ENCODE measurements at regions not wholly inside any gene's neighbourhood (a gene's known extent, or its start where the extent isn't known, plus 50 kb on each side); places are given as distances from the start of the nearest gene placed in this dataset.

DNA sequence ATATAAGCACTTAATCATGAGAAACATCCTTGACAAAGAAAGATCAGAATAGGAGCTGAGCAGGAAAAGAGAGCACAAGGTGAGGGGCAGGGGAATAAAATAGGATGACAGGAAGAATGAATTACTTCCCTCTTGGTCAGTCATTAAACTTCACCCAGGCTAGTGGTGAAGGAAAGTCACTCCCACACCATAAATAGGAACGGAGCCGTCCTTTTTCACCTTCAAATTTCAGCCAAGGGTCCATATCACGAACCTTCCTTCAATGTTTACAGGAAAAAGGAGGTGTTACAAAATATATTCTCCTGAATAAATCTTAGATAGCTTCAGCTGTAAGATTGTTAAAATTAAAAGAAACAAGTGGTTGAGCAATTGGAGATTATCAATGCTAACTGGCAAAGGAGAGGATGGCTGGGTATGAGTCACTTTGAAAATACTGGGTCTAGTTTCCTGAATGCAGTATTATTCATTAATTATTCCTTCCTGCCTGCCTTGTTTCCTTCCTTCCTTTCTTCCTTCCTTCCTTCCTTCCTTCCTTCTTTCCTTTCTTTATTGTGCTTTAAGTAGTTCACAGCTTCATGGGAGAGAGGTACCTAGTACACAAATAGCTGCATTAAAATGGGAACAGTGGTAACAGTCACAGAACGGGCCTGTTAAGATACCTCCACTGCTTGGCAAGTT lies 292.3 kb upstream of the ID2 start:
- H3K27ac ChIP-seq, result peak overlapping the region in 2 of 4 donors; percentile 28 to 45
- no peaks in the 10 kb centered on the region for H3K9me3 ChIP-seq
- no peak for TF ChIP-seq POLR2A (IDR thresholded peaks at IDR 0.05)
- TF ChIP-seq, protein P1, sequence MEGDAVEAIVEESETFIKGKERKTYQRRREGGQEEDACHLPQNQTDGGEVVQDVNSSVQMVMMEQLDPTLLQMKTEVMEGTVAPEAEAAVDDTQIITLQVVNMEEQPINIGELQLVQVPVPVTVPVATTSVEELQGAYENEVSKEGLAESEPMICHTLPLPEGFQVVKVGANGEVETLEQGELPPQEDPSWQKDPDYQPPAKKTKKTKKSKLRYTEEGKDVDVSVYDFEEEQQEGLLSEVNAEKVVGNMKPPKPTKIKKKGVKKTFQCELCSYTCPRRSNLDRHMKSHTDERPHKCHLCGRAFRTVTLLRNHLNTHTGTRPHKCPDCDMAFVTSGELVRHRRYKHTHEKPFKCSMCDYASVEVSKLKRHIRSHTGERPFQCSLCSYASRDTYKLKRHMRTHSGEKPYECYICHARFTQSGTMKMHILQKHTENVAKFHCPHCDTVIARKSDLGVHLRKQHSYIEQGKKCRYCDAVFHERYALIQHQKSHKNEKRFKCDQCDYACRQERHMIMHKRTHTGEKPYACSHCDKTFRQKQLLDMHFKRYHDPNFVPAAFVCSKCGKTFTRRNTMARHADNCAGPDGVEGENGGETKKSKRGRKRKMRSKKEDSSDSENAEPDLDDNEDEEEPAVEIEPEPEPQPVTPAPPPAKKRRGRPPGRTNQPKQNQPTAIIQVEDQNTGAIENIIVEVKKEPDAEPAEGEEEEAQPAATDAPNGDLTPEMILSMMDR (IDR thresholded peaks at IDR 0.05), result no peak
- TF ChIP-seq EP300 (IDR thresholded peaks at IDR 0.05; ENCODE audit: low read depth), result no peak
- no peak for TF ChIP-seq POLR2AphosphoS5 (IDR thresholded peaks at IDR 0.05)
- H3K4me1 ChIP-seq, result peaks cover 0 to 14% (median 7%) of the 10 kb centered on the region in 4 donors
- H3K27me3 ChIP-seq, result no peaks in the 10 kb centered on the region
- H3K36me3 ChIP-seq, result no peaks in the 10 kb centered on the region
- DNase-seq, result no peak
- in situ Hi-C loops (cut with MboI; ENCODE audit: low pct_ligation_motif_present in 1 of 4, low pct_unique_long_range_greater_than_20kb in 1 of 4, low sequenced_read_pairs in 3 of 4), result no loop called here
- H3K4me3 ChIP-seq, result no peak overlapping the region
- 47 to 68% methylated on average over 3 to 4 of the region's 4 CpGs for WGBS, 2 donors (ENCODE audit: low coverage in 1 of 2)
- intact Hi-C loops (cut with DNase I; ENCODE audit: low total_unique reads), result loop anchor here (2.0 kb wide), 1 partner anchor 143 kb away; no protein-coding TSS in a partner anchor

DNA sequence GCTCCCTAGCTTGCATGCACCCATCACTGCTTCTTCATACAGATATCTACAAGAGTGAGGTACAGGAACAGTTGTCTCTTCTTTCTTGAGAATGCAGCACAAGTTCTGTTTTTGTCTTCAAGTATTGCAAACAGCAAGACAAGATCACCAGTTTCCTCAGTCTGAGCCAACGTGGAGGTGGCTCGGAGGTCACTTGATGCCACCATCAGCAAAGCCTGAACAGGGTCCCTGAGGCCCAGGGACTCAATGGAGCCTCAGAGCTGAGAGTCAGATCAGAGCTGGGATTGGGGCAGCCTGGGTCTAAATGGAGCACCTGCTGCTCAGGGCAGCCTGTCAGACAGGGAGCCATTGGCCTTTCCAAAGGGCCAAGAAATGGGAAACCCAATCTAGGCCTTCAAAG lies 290.7 kb upstream of the ID2 start:
- in situ Hi-C loops (cut with MboI; ENCODE audit: low pct_ligation_motif_present in 1 of 4, low pct_unique_long_range_greater_than_20kb in 1 of 4, low sequenced_read_pairs in 3 of 4) (no loop called here), intact Hi-C loops (cut with DNase I; ENCODE audit: low total_unique reads) (loop anchor here (2.0 kb wide), 1 partner anchor 144 kb away; no protein-coding TSS in a partner anchor)
- no peak for TF ChIP-seq POLR2A (IDR thresholded peaks at IDR 0.05)
- Histone ChIP-seq H3K4me3 (no peak overlapping the region), H3K4me1 (peaks cover 0 to 14% (median 7%) of the 10 kb centered on the region in 4 donors), H3K27me3 (no peaks in the 10 kb centered on the region), H3K9me3 (no peaks in the 10 kb centered on the region), H3K36me3 (no peaks in the 10 kb centered on the region), H3K27ac (no peak overlapping the region)
- 89% methylated on average over 2 of the region's 2 CpGs; no CpG with 5 or more reads in 1 of the 2 donors for WGBS, 2 donors (ENCODE audit: low coverage in 1 of 2)
- DNase-seq, result no peak

DNA sequence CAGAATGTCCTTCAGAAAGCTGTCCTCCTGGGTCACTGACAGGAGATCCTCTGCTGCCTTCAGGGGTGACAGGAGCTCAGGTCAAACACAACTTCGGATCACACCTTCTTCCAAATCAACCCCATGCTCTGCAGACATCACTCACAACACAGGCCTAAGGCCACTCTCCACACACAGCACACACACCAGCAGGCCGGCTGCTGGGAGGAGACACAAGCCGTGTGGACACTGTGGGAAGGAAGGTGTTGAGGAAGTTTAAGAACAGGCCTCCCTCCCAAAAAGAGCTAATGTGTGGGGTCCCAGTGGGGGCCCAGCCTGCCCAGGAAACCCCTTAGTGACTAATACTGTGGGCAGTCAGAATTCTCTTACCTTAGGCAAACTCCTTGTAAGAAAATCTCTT lies 290.3 kb upstream of the ID2 start:
- no peak overlapping the region for H3K27ac ChIP-seq
- no peaks in the 10 kb centered on the region for H3K9me3 ChIP-seq
- intact Hi-C loops (cut with DNase I; ENCODE audit: low total_unique reads), result loop anchor here (2.0 kb wide), 1 partner anchor 145 kb away; no protein-coding TSS in a partner anchor
- TF ChIP-seq, protein P1 (IDR thresholded peaks at IDR 0.05), result no peak
- TF ChIP-seq EP300 (IDR thresholded peaks at IDR 0.05; ENCODE audit: low read depth) (no peak), POLR2A (IDR thresholded peaks at IDR 0.05) (no peak), POLR2AphosphoS5 (IDR thresholded peaks at IDR 0.05) (no peak)
- H3K36me3 ChIP-seq, result no peaks in the 10 kb centered on the region
- DNase-seq, result no peak
- H3K4me3 ChIP-seq, result no peak overlapping the region
- peaks cover 0 to 14% (median 7%) of the 10 kb centered on the region in 4 donors for H3K4me1 ChIP-seq
- WGBS, 2 donors (ENCODE audit: low coverage in 1 of 2), result 100% methylated on average over 3 of the region's 3 CpGs; no CpG with 5 or more reads in 1 of the 2 donors
- in situ Hi-C loops (cut with MboI; ENCODE audit: low pct_ligation_motif_present in 1 of 4, low pct_unique_long_range_greater_than_20kb in 1 of 4, low sequenced_read_pairs in 3 of 4), result no loop called here
- no peaks in the 10 kb centered on the region for H3K27me3 ChIP-seq

DNA sequence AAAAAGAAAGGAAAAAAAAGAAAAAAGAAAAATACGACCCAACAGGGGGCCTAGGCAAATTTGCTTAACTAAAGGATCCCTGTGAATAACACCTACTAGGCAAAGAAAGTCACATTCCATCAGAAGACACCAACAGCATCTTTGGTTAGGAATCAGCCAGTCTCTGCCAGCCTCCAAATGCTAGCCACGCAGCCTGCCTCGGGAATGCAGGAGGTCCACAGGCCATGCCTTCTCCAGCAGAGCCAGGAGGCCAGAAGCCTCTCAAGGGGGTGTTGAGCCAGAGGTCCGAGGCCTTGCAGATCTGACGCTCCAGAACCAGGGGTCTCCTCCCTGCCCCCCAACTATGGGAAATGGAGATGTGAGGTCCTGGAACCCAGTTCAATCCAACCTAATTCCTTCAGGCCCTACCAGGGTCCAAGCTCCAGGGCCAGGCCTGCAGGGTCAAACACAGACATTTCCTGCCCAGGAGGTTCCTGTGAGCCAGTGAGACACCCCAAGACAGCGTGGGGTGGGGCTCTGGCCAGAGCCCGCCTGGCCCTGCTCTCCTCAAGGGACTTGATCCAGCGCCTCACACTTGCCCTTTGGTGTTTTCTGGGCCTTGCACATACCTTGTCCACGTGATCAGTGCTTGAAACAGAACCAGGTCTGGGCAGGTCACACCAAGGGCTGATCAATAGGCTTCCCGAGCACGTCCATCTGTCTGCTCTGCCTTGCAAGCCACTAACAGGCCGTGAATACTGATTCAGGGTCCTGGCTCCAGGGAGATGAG lies 289.6 kb upstream of the ID2 start:
- in situ Hi-C loops (cut with MboI; ENCODE audit: low pct_ligation_motif_present in 1 of 4, low pct_unique_long_range_greater_than_20kb in 1 of 4, low sequenced_read_pairs in 3 of 4) (no loop called here), intact Hi-C loops (cut with DNase I; ENCODE audit: low total_unique reads) (no loop called here)
- no peak overlapping the region for H3K4me3 ChIP-seq
- peaks cover 0 to 14% (median 7%) of the 10 kb centered on the region in 4 donors for H3K4me1 ChIP-seq
- no peak for DNase-seq
- no peaks in the 10 kb centered on the region for H3K27me3 ChIP-seq
- 73 to 95% methylated on average over 3 to 12 of the region's 12 CpGs for WGBS, 2 donors (ENCODE audit: low coverage in 1 of 2)
- no peaks in the 10 kb centered on the region for H3K36me3 ChIP-seq
- TF ChIP-seq POLR2A (IDR thresholded peaks at IDR 0.05) (no peak), EP300 (IDR thresholded peaks at IDR 0.05; ENCODE audit: low read depth) (no peak), POLR2AphosphoS5 (IDR thresholded peaks at IDR 0.05) (no peak)
- TF ChIP-seq, protein P1 (IDR thresholded peaks at IDR 0.05), result no peak
- H3K27ac ChIP-seq, result no peak overlapping the region
- H3K9me3 ChIP-seq, result no peaks in the 10 kb centered on the region
